ENCODE measurements at regions not wholly inside any gene's neighbourhood (a gene's known extent, or its start where the extent isn't known, plus 50 kb on each side); places are given as distances from the start of the nearest gene placed in this dataset.

- Histone ChIP-seq H3K9me3 (ENCODE audit: control extremely low read depth in 1 of 5, control insufficient read depth in 4 of 5, insufficient read depth in 2 of 5, low read depth in 1 of 5, low read length in 4 of 5) (no peaks in the 10 kb centered on the region), H3K27me3 (replicated peaks in 2 of 5; ENCODE audit: control insufficient read depth in 4 of 5, insufficient read depth in 5 of 5, low read length in 4 of 5) (no peaks in the 10 kb centered on the region), H3K27ac (ENCODE audit: insufficient read depth in 1 of 2, low read depth in 1 of 2, low read length in 2 of 2, poor library complexity in 1 of 2, severe bottlenecking in 2 of 2) (no peak overlapping the region), H3K36me3 (ENCODE audit: control insufficient read depth in 4 of 4, insufficient read depth in 4 of 4, low read length in 3 of 4) (no peaks in the 10 kb centered on the region), H3K4me3 (ENCODE audit: control insufficient read depth in 1 of 7, extremely low read depth in 1 of 7, insufficient read depth in 4 of 7, low read depth in 2 of 7, low read length in 6 of 7) (no peak overlapping the region), H3K4me1 (ENCODE audit: control extremely low read depth in 1 of 4, control insufficient read depth in 4 of 4, insufficient read depth in 4 of 4, low read length in 3 of 4) (no peaks in the 10 kb centered on the region)
- DNase-seq: no peak
- ChIA-PET CTCF (no interaction called here), POLR2A (no interaction called here)
- WGBS (ENCODE audit: insufficient coverage): 88% methylated on average over 5 of the region's 5 CpGs
Measured at GRCh38 chr18:68263481-68263880, 451.4 kb downstream of the TMX3 start.

GRCh38 chr18:68262690-68263294 is 452.1 kb downstream of the TMX3 start:
- no peak for DNase-seq
- no CpG with 5 or more reads among the region's 2 CpGs for WGBS (ENCODE audit: insufficient coverage)
- Histone ChIP-seq H3K4me3 (ENCODE audit: control insufficient read depth in 1 of 7, extremely low read depth in 1 of 7, insufficient read depth in 4 of 7, low read depth in 2 of 7, low read length in 6 of 7) (no peak overlapping the region), H3K4me1 (ENCODE audit: control extremely low read depth in 1 of 4, control insufficient read depth in 4 of 4, insufficient read depth in 4 of 4, low read length in 3 of 4) (no peaks in the 10 kb centered on the region), H3K36me3 (ENCODE audit: control insufficient read depth in 4 of 4, insufficient read depth in 4 of 4, low read length in 3 of 4) (no peaks in the 10 kb centered on the region), H3K27ac (ENCODE audit: insufficient read depth in 1 of 2, low read depth in 1 of 2, low read length in 2 of 2, poor library complexity in 1 of 2, severe bottlenecking in 2 of 2) (no peak overlapping the region), H3K9me3 (ENCODE audit: control extremely low read depth in 1 of 5, control insufficient read depth in 4 of 5, insufficient read depth in 2 of 5, low read depth in 1 of 5, low read length in 4 of 5) (no peaks in the 10 kb centered on the region), H3K27me3 (replicated peaks in 2 of 5; ENCODE audit: control insufficient read depth in 4 of 5, insufficient read depth in 5 of 5, low read length in 4 of 5) (no peaks in the 10 kb centered on the region)
- POLR2A ChIA-PET: no interaction called here
- CTCF ChIA-PET: no interaction called here

- Histone ChIP-seq H3K27ac (ENCODE audit: insufficient read depth in 1 of 2, low read depth in 1 of 2, low read length in 2 of 2, poor library complexity in 1 of 2, severe bottlenecking in 2 of 2) (no peak overlapping the region), H3K27me3 (replicated peaks in 2 of 5; ENCODE audit: control insufficient read depth in 4 of 5, insufficient read depth in 5 of 5, low read length in 4 of 5) (no peaks in the 10 kb centered on the region), H3K4me3 (ENCODE audit: control insufficient read depth in 1 of 7, extremely low read depth in 1 of 7, insufficient read depth in 4 of 7, low read depth in 2 of 7, low read length in 6 of 7) (no peak overlapping the region), H3K4me1 (ENCODE audit: control extremely low read depth in 1 of 4, control insufficient read depth in 4 of 4, insufficient read depth in 4 of 4, low read length in 3 of 4) (no peaks in the 10 kb centered on the region), H3K36me3 (ENCODE audit: control insufficient read depth in 4 of 4, insufficient read depth in 4 of 4, low read length in 3 of 4) (no peaks in the 10 kb centered on the region), H3K9me3 (ENCODE audit: control extremely low read depth in 1 of 5, control insufficient read depth in 4 of 5, insufficient read depth in 2 of 5, low read depth in 1 of 5, low read length in 4 of 5) (no peaks in the 10 kb centered on the region)
- WGBS (ENCODE audit: insufficient coverage): no CpG with 5 or more reads among the region's 3 CpGs
- ChIA-PET CTCF (no interaction called here), POLR2A (no interaction called here)
- no peak for DNase-seq
Measured at GRCh38 chr18:68256418-68257067, 458.4 kb downstream of the TMX3 start.

GRCh38 chr18:68244786-68245185 is 470.1 kb downstream of the TMX3 start:
- POLR2A ChIA-PET: no interaction called here
- Histone ChIP-seq H3K36me3 (ENCODE audit: control insufficient read depth in 4 of 4, insufficient read depth in 4 of 4, low read length in 3 of 4) (no peaks in the 10 kb centered on the region), H3K4me3 (ENCODE audit: control insufficient read depth in 1 of 7, extremely low read depth in 1 of 7, insufficient read depth in 4 of 7, low read depth in 2 of 7, low read length in 6 of 7) (no peak overlapping the region), H3K27ac (ENCODE audit: insufficient read depth in 1 of 2, low read depth in 1 of 2, low read length in 2 of 2, poor library complexity in 1 of 2, severe bottlenecking in 2 of 2) (no peak overlapping the region), H3K9me3 (ENCODE audit: control extremely low read depth in 1 of 5, control insufficient read depth in 4 of 5, insufficient read depth in 2 of 5, low read depth in 1 of 5, low read length in 4 of 5) (no peaks in the 10 kb centered on the region), H3K27me3 (replicated peaks in 2 of 5; ENCODE audit: control insufficient read depth in 4 of 5, insufficient read depth in 5 of 5, low read length in 4 of 5) (no peaks in the 10 kb centered on the region), H3K4me1 (ENCODE audit: control extremely low read depth in 1 of 4, control insufficient read depth in 4 of 4, insufficient read depth in 4 of 4, low read length in 3 of 4) (no peaks in the 10 kb centered on the region)
- DNase-seq: no peak
- WGBS (ENCODE audit: insufficient coverage): no CpG with 5 or more reads among the region's 2 CpGs
- CTCF ChIA-PET: no interaction called here

GRCh38 chr18:68241881-68242280 is 473.0 kb downstream of the TMX3 start:
- POLR2A ChIA-PET: no interaction called here
- Histone ChIP-seq H3K36me3 (ENCODE audit: control insufficient read depth in 4 of 4, insufficient read depth in 4 of 4, low read length in 3 of 4) (no peaks in the 10 kb centered on the region), H3K9me3 (ENCODE audit: control extremely low read depth in 1 of 5, control insufficient read depth in 4 of 5, insufficient read depth in 2 of 5, low read depth in 1 of 5, low read length in 4 of 5) (no peaks in the 10 kb centered on the region), H3K4me3 (ENCODE audit: control insufficient read depth in 1 of 7, extremely low read depth in 1 of 7, insufficient read depth in 4 of 7, low read depth in 2 of 7, low read length in 6 of 7) (no peak overlapping the region), H3K4me1 (ENCODE audit: control extremely low read depth in 1 of 4, control insufficient read depth in 4 of 4, insufficient read depth in 4 of 4, low read length in 3 of 4) (no peaks in the 10 kb centered on the region), H3K27ac (ENCODE audit: insufficient read depth in 1 of 2, low read depth in 1 of 2, low read length in 2 of 2, poor library complexity in 1 of 2, severe bottlenecking in 2 of 2) (no peak overlapping the region), H3K27me3 (replicated peaks in 2 of 5; ENCODE audit: control insufficient read depth in 4 of 5, insufficient read depth in 5 of 5, low read length in 4 of 5) (no peaks in the 10 kb centered on the region)
- CTCF ChIA-PET: no interaction called here
- DNase-seq: no peak

GRCh38 chr18:68234676-68235075 is 480.2 kb downstream of the TMX3 start:
- Histone ChIP-seq H3K4me1 (ENCODE audit: control extremely low read depth in 1 of 4, control insufficient read depth in 4 of 4, insufficient read depth in 4 of 4, low read length in 3 of 4) (no peaks in the 10 kb centered on the region), H3K27me3 (replicated peaks in 2 of 5; ENCODE audit: control insufficient read depth in 4 of 5, insufficient read depth in 5 of 5, low read length in 4 of 5) (no peaks in the 10 kb centered on the region), H3K9me3 (ENCODE audit: control extremely low read depth in 1 of 5, control insufficient read depth in 4 of 5, insufficient read depth in 2 of 5, low read depth in 1 of 5, low read length in 4 of 5) (no peaks in the 10 kb centered on the region), H3K36me3 (ENCODE audit: control insufficient read depth in 4 of 4, insufficient read depth in 4 of 4, low read length in 3 of 4) (no peaks in the 10 kb centered on the region), H3K4me3 (ENCODE audit: control insufficient read depth in 1 of 7, extremely low read depth in 1 of 7, insufficient read depth in 4 of 7, low read depth in 2 of 7, low read length in 6 of 7) (no peak overlapping the region), H3K27ac (ENCODE audit: insufficient read depth in 1 of 2, low read depth in 1 of 2, low read length in 2 of 2, poor library complexity in 1 of 2, severe bottlenecking in 2 of 2) (no peak overlapping the region)
- POLR2A ChIA-PET: no interaction called here
- CTCF ChIA-PET: no interaction called here
- peak in 2 of 3 donors; percentile 3 to 73 for DNase-seq
- 0% methylated on average over 2 of the region's 2 CpGs for WGBS (ENCODE audit: insufficient coverage)

- 100% methylated on average over 1 of the region's 1 CpG for WGBS (ENCODE audit: insufficient coverage)
- Histone ChIP-seq H3K27ac (ENCODE audit: insufficient read depth in 1 of 2, low read depth in 1 of 2, low read length in 2 of 2, poor library complexity in 1 of 2, severe bottlenecking in 2 of 2) (no peak overlapping the region), H3K36me3 (ENCODE audit: control insufficient read depth in 4 of 4, insufficient read depth in 4 of 4, low read length in 3 of 4) (no peaks in the 10 kb centered on the region), H3K27me3 (replicated peaks in 2 of 5; ENCODE audit: control insufficient read depth in 4 of 5, insufficient read depth in 5 of 5, low read length in 4 of 5) (no peaks in the 10 kb centered on the region), H3K4me3 (ENCODE audit: control insufficient read depth in 1 of 7, extremely low read depth in 1 of 7, insufficient read depth in 4 of 7, low read depth in 2 of 7, low read length in 6 of 7) (no peak overlapping the region), H3K9me3 (ENCODE audit: control extremely low read depth in 1 of 5, control insufficient read depth in 4 of 5, insufficient read depth in 2 of 5, low read depth in 1 of 5, low read length in 4 of 5) (no peaks in the 10 kb centered on the region), H3K4me1 (ENCODE audit: control extremely low read depth in 1 of 4, control insufficient read depth in 4 of 4, insufficient read depth in 4 of 4, low read length in 3 of 4) (no peaks in the 10 kb centered on the region)
- no peak for DNase-seq
- ChIA-PET CTCF (no interaction called here), POLR2A (no interaction called here)
Measured at GRCh38 chr18:68234131-68234530, 480.8 kb downstream of the TMX3 start.
